ENCODE measurements at regions not wholly inside any gene's neighbourhood (a gene's known extent, or its start where the extent isn't known, plus 50 kb on each side); places are given as distances from the start of the nearest gene placed in this dataset.
"Not testable (repeated sequence)": the region's sequence is repeated elsewhere in the genome, so short reads cannot be mapped to it uniquely, and the experiment has no call there.

GRCh38 chr7:145795132-145795531 is 321.5 kb upstream of the CNTNAP2 start:
- Histone ChIP-seq H3K4me1 (no peaks in the 10 kb centered on the region), H3K4me3 (ENCODE audit: low read depth, low read length) (no peak overlapping the region), H3K4me2 (ENCODE audit: low read length) (no peak overlapping the region), H3K9me3 (ENCODE audit: control insufficient read depth, low read length) (no peaks in the 10 kb centered on the region), H3K79me2 (no peaks in the 10 kb centered on the region), H3K36me3 (ENCODE audit: control insufficient read depth, insufficient read depth, low read length) (no peaks in the 10 kb centered on the region), H3K9ac (no peak overlapping the region), H3K27ac (no peak overlapping the region), H2AFZ (no peak overlapping the region), H3K27me3 (ENCODE audit: control insufficient read depth, insufficient read depth, low read length) (no peaks in the 10 kb centered on the region)
- TF ChIP-seq CTCF (IDR thresholded peaks at IDR 0.05), result no peak

GRCh38 chr7:145784809-145785780 is 331.5 kb upstream of the CNTNAP2 start:
- Histone ChIP-seq H3K27me3 (ENCODE audit: control insufficient read depth, insufficient read depth, low read length) (no peaks in the 10 kb centered on the region), H3K27ac (no peak overlapping the region), H3K4me1 (no peaks in the 10 kb centered on the region), H3K4me3 (ENCODE audit: low read depth, low read length) (no peak overlapping the region), H3K36me3 (ENCODE audit: control insufficient read depth, insufficient read depth, low read length) (no peaks in the 10 kb centered on the region), H2AFZ (no peak overlapping the region), H3K79me2 (no peaks in the 10 kb centered on the region), H3K4me2 (ENCODE audit: low read length) (no peak overlapping the region), H3K9ac (no peak overlapping the region), H3K9me3 (ENCODE audit: control insufficient read depth, low read length) (no peaks in the 10 kb centered on the region)
- TF ChIP-seq CTCF (IDR thresholded peaks at IDR 0.05), result no peak

- H3K9me3 ChIP-seq (ENCODE audit: control insufficient read depth, low read length); H3K4me2 ChIP-seq (ENCODE audit: low read length); H3K4me3 ChIP-seq (ENCODE audit: low read depth, low read length); H3K36me3 ChIP-seq (ENCODE audit: control insufficient read depth, insufficient read depth, low read length); H2AFZ ChIP-seq; H3K9ac ChIP-seq; H3K27me3 ChIP-seq (ENCODE audit: control insufficient read depth, insufficient read depth, low read length); H3K4me1 ChIP-seq; H3K79me2 ChIP-seq; H3K27ac ChIP-seq: not testable (repeated sequence)
Observed at GRCh38 chr7:145781388-145781787, 335.2 kb upstream of the CNTNAP2 start.

GRCh38 chr7:145779140-145779539 is 337.5 kb upstream of the CNTNAP2 start:
- H3K9me3 ChIP-seq (ENCODE audit: control insufficient read depth, low read length), result no peaks in the 10 kb centered on the region
- no peak overlapping the region for H3K27ac ChIP-seq
- no peak for TF ChIP-seq CTCF (IDR thresholded peaks at IDR 0.05)
- no peak overlapping the region for H2AFZ ChIP-seq
- H3K9ac ChIP-seq, result no peak overlapping the region
- H3K79me2 ChIP-seq, result no peaks in the 10 kb centered on the region
- no peak overlapping the region for H3K4me2 ChIP-seq (ENCODE audit: low read length)
- H3K4me1 ChIP-seq, result no peaks in the 10 kb centered on the region
- no peak overlapping the region for H3K4me3 ChIP-seq (ENCODE audit: low read depth, low read length)
- H3K36me3 ChIP-seq (ENCODE audit: control insufficient read depth, insufficient read depth, low read length), result no peaks in the 10 kb centered on the region
- H3K27me3 ChIP-seq (ENCODE audit: control insufficient read depth, insufficient read depth, low read length), result no peaks in the 10 kb centered on the region

GRCh38 chr7:145774777-145775176 is 341.8 kb upstream of the CNTNAP2 start:
- H3K4me2 ChIP-seq (ENCODE audit: low read length), result no peak overlapping the region
- no peaks in the 10 kb centered on the region for H3K9me3 ChIP-seq (ENCODE audit: control insufficient read depth, low read length)
- H3K9ac ChIP-seq, result no peak overlapping the region
- H3K79me2 ChIP-seq, result no peaks in the 10 kb centered on the region
- TF ChIP-seq CTCF (IDR thresholded peaks at IDR 0.05), result no peak
- H3K4me1 ChIP-seq, result no peaks in the 10 kb centered on the region
- no peak overlapping the region for H3K27ac ChIP-seq
- H3K27me3 ChIP-seq (ENCODE audit: control insufficient read depth, insufficient read depth, low read length), result no peaks in the 10 kb centered on the region
- no peak overlapping the region for H2AFZ ChIP-seq
- no peak overlapping the region for H3K4me3 ChIP-seq (ENCODE audit: low read depth, low read length)
- no peaks in the 10 kb centered on the region for H3K36me3 ChIP-seq (ENCODE audit: control insufficient read depth, insufficient read depth, low read length)

All from parathyroid adenoma (tissue), 2 donors.